GM12873 (cell line): ENCODE measurements at regions not wholly inside any gene's neighbourhood (a gene's known extent, or its start where the extent isn't known, plus 50 kb on each side); places are given as distances from the start of the nearest gene placed in this dataset.

ENCODE experiments used
- TF ChIP-seq, protein P1 (sequence below): IDR thresholded peaks from 2 replicates; pipeline ENCODE4 v1.5.1; 2012; ENCODE audit warnings: low read depth, mild to moderate bottlenecking, moderate library complexity, low read length, control low read depth; ENCODE audit not compliant: insufficient read depth; ENCODE audit errors: missing control alignments

DNA sequence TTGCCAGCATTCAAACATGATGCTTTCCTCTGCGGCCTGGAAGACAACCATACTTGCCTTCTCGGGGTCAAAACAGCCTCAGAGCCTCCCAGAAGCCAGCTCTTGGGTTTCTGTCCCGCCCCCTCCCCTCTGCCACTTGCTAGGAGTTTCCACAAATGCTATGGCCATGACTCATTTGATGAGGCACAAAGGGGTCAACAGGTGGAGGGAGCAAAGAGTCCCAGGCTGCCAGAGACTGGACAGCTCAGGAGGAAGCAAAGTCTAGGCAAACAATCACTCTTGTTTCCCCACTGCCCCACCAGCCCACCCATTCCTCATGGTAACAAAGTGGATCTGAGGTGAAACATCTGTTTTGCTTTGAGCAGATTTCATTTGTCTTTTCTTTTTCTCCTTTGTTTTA lies 551.1 kb downstream of the TNS1 start:
- TF ChIP-seq, protein P1, sequence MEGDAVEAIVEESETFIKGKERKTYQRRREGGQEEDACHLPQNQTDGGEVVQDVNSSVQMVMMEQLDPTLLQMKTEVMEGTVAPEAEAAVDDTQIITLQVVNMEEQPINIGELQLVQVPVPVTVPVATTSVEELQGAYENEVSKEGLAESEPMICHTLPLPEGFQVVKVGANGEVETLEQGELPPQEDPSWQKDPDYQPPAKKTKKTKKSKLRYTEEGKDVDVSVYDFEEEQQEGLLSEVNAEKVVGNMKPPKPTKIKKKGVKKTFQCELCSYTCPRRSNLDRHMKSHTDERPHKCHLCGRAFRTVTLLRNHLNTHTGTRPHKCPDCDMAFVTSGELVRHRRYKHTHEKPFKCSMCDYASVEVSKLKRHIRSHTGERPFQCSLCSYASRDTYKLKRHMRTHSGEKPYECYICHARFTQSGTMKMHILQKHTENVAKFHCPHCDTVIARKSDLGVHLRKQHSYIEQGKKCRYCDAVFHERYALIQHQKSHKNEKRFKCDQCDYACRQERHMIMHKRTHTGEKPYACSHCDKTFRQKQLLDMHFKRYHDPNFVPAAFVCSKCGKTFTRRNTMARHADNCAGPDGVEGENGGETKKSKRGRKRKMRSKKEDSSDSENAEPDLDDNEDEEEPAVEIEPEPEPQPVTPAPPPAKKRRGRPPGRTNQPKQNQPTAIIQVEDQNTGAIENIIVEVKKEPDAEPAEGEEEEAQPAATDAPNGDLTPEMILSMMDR, result no peak

DNA sequence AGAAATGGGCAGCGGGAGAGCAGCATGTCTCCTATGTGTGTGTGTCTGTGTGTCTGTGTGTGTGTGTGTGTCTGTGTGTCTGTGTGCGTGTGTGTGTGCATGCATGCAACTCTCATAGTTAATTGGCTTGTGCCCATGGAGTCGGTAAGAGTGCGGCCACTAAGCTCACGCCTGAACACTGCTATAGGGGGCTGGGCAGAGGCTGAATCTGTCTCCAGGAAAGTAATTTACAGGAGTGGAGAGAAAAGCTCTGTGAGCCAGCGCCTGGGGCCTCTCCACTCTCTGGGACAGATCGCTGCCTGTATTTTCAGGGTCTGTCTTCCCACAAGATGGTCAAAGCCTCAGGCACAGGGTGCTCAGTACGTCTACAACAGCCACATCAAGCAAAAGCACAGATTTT lies 553.4 kb downstream of the TNS1 start:
- TF ChIP-seq, protein P1, result no peak

DNA sequence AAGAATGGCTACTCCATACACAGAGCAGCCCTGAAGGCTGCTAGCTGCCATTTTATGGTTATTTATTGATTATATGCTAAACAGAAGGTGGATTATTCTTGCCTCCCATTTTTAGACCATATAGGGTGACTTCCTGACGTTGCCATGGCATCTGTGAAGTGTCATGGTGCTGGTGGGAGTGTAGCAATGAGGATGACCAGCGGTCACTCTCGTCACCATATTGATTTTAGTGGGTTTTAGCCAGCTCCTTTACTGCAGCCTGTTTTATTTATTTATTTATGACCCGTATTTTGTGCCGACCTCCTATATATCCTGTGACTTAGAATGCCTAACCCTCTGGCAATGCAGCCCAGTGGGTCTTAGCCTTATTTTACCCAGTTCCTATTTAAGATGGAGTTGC lies 553.9 kb downstream of the TNS1 start:
- TF ChIP-seq, protein P1, result no peak

DNA sequence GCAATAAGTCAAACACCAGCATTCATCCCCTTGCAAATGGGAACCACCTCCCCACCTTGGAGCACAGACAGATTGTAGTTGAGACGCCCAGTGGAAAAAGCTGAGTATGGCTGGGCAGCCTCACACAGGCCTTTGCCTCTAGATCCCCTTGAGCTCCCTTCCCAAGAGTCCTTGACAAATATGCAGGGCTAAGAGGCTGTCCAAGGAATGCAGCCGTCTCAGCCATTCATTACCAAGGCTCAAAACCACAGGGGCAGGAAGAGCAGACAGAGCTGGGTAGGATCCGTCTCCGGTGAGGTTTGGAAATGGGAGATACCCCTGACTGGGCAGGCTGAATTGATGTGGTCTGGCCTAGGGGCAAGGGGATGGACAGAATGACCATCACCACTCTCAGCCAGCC lies 557.1 kb downstream of the TNS1 start:
- TF ChIP-seq, protein P1, result no peak

DNA sequence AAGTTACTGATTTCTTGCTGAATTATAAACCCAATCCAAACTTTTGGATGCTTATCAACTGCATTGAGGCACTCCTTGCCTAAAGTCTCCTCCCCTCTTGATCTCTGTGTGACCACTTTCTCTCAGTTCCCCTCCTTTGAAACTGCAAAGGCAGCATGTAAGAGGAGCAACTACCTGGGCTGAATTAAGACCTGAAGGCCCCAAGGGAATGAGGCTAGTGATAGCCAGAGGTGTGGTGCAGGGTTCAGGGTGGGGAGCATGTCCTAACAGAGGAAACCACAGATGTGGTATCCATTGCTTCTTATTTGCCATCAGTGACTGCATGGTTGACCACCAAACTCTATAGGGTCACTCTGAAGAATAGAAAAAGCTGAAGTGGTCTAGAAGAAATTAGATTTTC lies 557.9 kb downstream of the TNS1 start:
- TF ChIP-seq, protein P1, result no peak

DNA sequence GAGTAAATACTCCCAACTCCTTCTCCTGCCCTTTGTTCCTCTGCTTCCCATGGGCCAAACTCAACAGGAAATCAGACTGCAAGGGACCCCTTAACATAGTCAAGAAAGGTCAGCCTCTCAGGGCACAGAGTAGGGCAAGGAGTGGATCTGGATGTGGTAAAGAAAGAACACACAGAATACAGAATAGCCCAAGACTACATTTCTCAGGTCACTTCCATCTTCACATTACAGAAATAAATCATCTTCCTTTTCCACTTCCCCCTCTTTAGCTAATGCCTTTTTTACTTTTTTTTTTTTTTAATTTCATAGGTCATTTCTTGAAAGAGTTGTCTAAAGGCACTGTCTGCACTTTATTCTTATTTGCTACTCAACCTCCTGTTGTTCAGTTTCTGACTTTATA lies 558.3 kb downstream of the TNS1 start:
- TF ChIP-seq, protein P1, result no peak

DNA sequence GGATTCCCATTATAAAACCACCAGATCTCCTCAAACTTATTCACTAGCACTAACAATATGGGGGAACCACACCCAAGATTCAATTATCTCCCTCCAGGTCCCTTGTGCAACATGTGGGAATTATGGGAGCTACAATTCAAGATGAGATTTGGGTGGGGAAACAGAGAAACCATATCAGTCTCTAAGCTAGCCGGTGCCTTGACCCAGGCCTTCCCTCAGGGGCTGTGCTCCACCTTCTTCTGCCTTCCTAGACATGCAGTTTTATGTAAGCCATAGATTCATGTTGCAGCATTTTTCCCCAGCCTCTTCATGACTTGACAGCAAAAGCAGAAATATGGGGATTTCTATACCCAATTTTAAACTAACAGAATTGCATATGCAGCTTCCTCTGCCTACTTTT lies 559.2 kb downstream of the TNS1 start:
- TF ChIP-seq, protein P1, result no peak
